Liver (tissue), 8 donors: ENCODE measurements at regions not wholly inside any gene's neighbourhood (a gene's known extent, or its start where the extent isn't known, plus 50 kb on each side); places are given as distances from the start of the nearest gene placed in this dataset.
"Not testable (repeated sequence)": the region's sequence is repeated elsewhere in the genome, so short reads cannot be mapped to it uniquely, and the experiment has no call there.

Experiments used
- DNase-seq: peaks from one replicate; pipeline ENCODE4 v3.0.0-alpha.2; 2017; ENCODE audit warnings: low spot score
- H3K27ac ChIP-seq, 2 donors: one replicate each; pipeline ENCODE4 v1.7.0; 2013; ENCODE audit warnings: inconsistent platforms in 2 of 2, low read length in 2 of 2, control low read depth in 1 of 2, low read depth in 1 of 2, mild to moderate bottlenecking in 1 of 2
- H3K27me3 ChIP-seq, 4 donors: one replicate each; pipeline versions ENCODE4 v1.6.1 to v1.7.0; 2013; ENCODE audit warnings: low read length in 3 of 4, inconsistent platforms in 1 of 4, mild to moderate bottlenecking in 1 of 4, moderate library complexity in 1 of 4; ENCODE audit not compliant: control insufficient read depth in 4 of 4, insufficient read depth in 4 of 4
- H3K36me3 ChIP-seq, 4 donors: one replicate each; pipeline versions ENCODE4 v1.6.1 to v1.7.0; 2013; ENCODE audit warnings: low read length in 3 of 4, mild to moderate bottlenecking in 3 of 4, low read depth in 1 of 4, moderate library complexity in 1 of 4; ENCODE audit not compliant: control insufficient read depth in 4 of 4, insufficient read depth in 3 of 4
- H3K4me1 ChIP-seq, 4 donors: one replicate each; pipeline versions ENCODE4 v1.6.1 to v1.7.0; 2013; ENCODE audit warnings: low read length in 3 of 4, mild to moderate bottlenecking in 3 of 4, moderate library complexity in 1 of 4; ENCODE audit not compliant: control insufficient read depth in 4 of 4, insufficient read depth in 4 of 4
- H3K4me3 ChIP-seq, 3 donors: one replicate each; pipeline versions ENCODE4 v1.6.1 to v1.7.0; 2013; ENCODE audit warnings: low read length in 3 of 3, control low read depth in 1 of 3, low read depth in 1 of 3, mild to moderate bottlenecking in 1 of 3
- H3K9ac ChIP-seq, 2 donors: one replicate each; pipeline ENCODE4 v1.7.0; 2013; ENCODE audit warnings: low read length in 2 of 2, mild to moderate bottlenecking in 2 of 2, moderate library complexity in 2 of 2, control low read depth in 1 of 2, low read depth in 1 of 2
- H3K9me3 ChIP-seq, 4 donors: one replicate each; pipeline versions ENCODE4 v1.6.1 to v1.7.0; 2013; ENCODE audit warnings: low read length in 3 of 4; ENCODE audit not compliant: control insufficient read depth in 4 of 4
- CTCF ChIP-seq: fragments of 150-350 bp; IDR thresholded peaks from 2 replicates; pipeline ENCODE4 v1.5.1; 2017; ENCODE audit warnings: improper control_type of control experiment, low read depth, low read length; ENCODE audit not compliant: missing input control
- FOXA1 ChIP-seq: IDR thresholded peaks from 2 replicates; pipeline ENCODE4 v1.6.1; 2016; ENCODE audit warnings: antibody characterized with exemption
- GABPA ChIP-seq, 2 donors: IDR thresholded peaks in 1 of 2; conservative IDR thresholded peaks in 1 of 2; 2 replicates each; pipeline ENCODE4 v1.6.1; 2016; ENCODE audit warnings: antibody characterized with exemption in 2 of 2, mild to moderate bottlenecking in 1 of 2, moderate library complexity in 1 of 2
- HNF4A ChIP-seq, 2 donors: conservative IDR thresholded peaks; 2 replicates each; pipeline ENCODE4 v1.6.1; 2016; ENCODE audit warnings: antibody characterized with exemption in 2 of 2, mild to moderate bottlenecking in 2 of 2
- JUND ChIP-seq, 2 donors: IDR thresholded peaks; 2 replicates each; pipeline ENCODE4 v1.6.1; 2016; ENCODE audit warnings: antibody characterized with exemption in 2 of 2
- NR2F2 ChIP-seq: IDR thresholded peaks from 2 replicates; pipeline ENCODE4 v1.6.1; 2016; ENCODE audit warnings: antibody characterized with exemption
- RAD21 ChIP-seq, 2 donors: IDR thresholded peaks; 2 replicates each; pipeline ENCODE4 v1.6.1; 2016; ENCODE audit warnings: antibody characterized with exemption in 2 of 2, mild to moderate bottlenecking in 2 of 2
- REST ChIP-seq: IDR thresholded peaks from 2 replicates; pipeline ENCODE4 v1.6.1; 2016; ENCODE audit warnings: antibody characterized with exemption, mild to moderate bottlenecking
- RXRA ChIP-seq, 2 donors: IDR thresholded peaks; 2 replicates each; pipeline ENCODE4 v1.6.1; 2017 to 2018; ENCODE audit warnings: antibody characterized with exemption in 2 of 2, mild to moderate bottlenecking in 1 of 2
- SP1 ChIP-seq: IDR thresholded peaks from 2 replicates; pipeline ENCODE4 v1.6.1; 2018; ENCODE audit warnings: antibody characterized with exemption, mild to moderate bottlenecking
- TAF1 ChIP-seq: conservative IDR thresholded peaks from 2 replicates; pipeline ENCODE4 v1.6.1; 2016; ENCODE audit warnings: antibody characterized with exemption, mild to moderate bottlenecking
- WGBS: extraction: QIAGEN DNeasy Blood & Tissue Kit; methylation state at CpG from one replicate; pipeline ENCODE4 v1.1.7; 2013; 5-methylcytosine and 5-hydroxymethylcytosine counted together
- TF ChIP-seq, protein P1 (sequence below): IDR thresholded peaks from 2 replicates; pipeline ENCODE4 v1.6.1; 2016; ENCODE audit warnings: antibody characterized with exemption
- TF ChIP-seq, protein P2 (sequence below): IDR thresholded peaks from 2 replicates; pipeline ENCODE4 v1.6.1; 2016; ENCODE audit warnings: antibody characterized with exemption
- donor health status: healthy.
- donor health status: healthy.
- donor health status: healthy.
- donor health status: healthy.
- donor health status: healthy.

DNA sequence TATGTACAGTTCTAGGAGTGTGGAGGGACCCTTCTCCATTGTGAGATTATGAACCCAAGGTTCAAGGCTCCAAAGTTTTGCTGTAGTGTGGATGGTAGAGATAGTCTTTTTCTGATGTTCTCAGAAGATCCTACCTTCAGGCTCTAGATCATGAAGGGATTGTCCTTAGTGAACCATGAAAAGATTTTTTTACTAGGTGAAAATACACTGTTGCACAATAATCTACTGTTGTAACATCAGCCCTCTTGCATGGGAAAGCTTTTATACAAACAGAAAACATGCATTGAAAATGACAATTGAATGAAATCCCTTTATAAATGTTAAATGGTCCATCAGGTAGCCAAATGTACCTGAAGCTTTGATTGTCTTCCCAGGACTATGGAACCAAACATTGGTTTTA is 177.8 kb downstream of the FAM76B start:
- Histone ChIP-seq H3K9ac (no peak overlapping the region), H3K4me3 (no peak overlapping the region), H3K4me1 (peaks cover 0 to 6% (median 0%) of the 10 kb centered on the region in 4 donors), H3K9me3 (no peaks in the 10 kb centered on the region), H3K36me3 (no peaks in the 10 kb centered on the region), H3K27ac (no peak overlapping the region), H3K27me3 (no peaks in the 10 kb centered on the region)
- TF ChIP-seq RXRA (IDR thresholded peaks at IDR 0.05): peak; percentile 57 to 69
- TF ChIP-seq SP1: peak; percentile 24
- no peak for TF ChIP-seq CTCF
- TF ChIP-seq, protein P1, sequence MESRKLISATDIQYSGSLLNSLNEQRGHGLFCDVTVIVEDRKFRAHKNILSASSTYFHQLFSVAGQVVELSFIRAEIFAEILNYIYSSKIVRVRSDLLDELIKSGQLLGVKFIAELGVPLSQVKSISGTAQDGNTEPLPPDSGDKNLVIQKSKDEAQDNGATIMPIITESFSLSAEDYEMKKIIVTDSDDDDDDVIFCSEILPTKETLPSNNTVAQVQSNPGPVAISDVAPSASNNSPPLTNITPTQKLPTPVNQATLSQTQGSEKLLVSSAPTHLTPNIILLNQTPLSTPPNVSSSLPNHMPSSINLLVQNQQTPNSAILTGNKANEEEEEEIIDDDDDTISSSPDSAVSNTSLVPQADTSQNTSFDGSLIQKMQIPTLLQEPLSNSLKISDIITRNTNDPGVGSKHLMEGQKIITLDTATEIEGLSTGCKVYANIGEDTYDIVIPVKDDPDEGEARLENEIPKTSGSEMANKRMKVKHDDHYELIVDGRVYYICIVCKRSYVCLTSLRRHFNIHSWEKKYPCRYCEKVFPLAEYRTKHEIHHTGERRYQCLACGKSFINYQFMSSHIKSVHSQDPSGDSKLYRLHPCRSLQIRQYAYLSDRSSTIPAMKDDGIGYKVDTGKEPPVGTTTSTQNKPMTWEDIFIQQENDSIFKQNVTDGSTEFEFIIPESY: no peak
- TF ChIP-seq HNF4A (conservative IDR thresholded peaks at IDR 0.05): peak; percentile 21 to 41
- TF ChIP-seq RAD21 (IDR thresholded peaks at IDR 0.05): peak in 1 of 2 donors; percentile 10
- TF ChIP-seq NR2F2: no peak
- no peak for TF ChIP-seq FOXA1
- DNase-seq: no peak

DNA sequence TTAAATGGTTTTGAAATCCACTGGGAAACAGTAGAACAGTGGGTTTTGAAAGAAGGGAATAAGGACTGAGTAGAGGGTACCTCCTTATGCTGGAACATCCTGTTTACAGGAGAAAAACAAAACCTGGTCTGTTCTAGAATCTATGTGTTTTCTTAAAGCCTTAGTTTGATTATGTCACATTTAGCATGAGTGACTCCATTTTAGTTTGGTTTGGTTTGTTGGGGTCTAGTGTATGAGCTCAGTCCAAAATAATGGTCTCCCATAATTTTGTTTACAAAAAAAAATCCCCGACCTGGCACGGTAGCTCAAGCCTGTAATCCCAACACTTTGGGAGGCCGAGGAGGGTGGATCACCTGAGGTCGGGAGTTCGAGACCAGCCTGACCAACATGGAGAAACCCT is 179.4 kb downstream of the FAM76B start:
- H3K4me3 ChIP-seq, DNase-seq, H3K4me1 ChIP-seq, H3K9ac ChIP-seq, H3K9me3 ChIP-seq, H3K27me3 ChIP-seq, H3K27ac ChIP-seq, H3K36me3 ChIP-seq: not testable (repeated sequence)
- 97% methylated on average over 5 of the region's 5 CpGs for WGBS

DNA sequence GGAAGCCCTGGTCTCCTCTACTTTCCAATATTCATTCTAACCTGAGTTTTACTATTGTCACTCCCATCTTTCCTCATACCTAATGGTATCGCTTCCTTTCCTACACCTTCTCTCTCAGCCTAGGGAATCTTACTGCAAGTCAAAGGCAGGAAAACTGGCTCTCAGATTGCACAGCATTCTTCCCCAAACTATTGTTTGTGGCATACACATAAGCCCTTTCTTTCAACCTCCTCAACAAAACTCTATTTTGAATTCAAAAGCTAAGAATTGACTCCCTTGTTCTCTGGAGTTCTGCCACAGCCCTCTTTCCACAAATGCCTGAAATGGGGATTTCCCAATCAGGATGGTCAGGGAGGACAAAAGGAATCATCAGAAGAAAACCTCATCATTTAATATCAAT is 181.5 kb downstream of the FAM76B start:
- TF ChIP-seq JUND (IDR thresholded peaks at IDR 0.05): no peak
- TF ChIP-seq, protein P2, sequence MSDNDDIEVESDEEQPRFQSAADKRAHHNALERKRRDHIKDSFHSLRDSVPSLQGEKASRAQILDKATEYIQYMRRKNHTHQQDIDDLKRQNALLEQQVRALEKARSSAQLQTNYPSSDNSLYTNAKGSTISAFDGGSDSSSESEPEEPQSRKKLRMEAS: no peak
- H3K27me3 ChIP-seq: no peaks in the 10 kb centered on the region
- peaks cover 0 to 6% (median 0%) of the 10 kb centered on the region in 4 donors for H3K4me1 ChIP-seq
- H3K36me3 ChIP-seq: no peaks in the 10 kb centered on the region
- no peak for DNase-seq
- no peaks in the 10 kb centered on the region for H3K9me3 ChIP-seq
- 100% methylated on average over 1 of the region's 1 CpG for WGBS
- no peak overlapping the region for H3K9ac ChIP-seq
- H3K27ac ChIP-seq: no peak overlapping the region
- no peak overlapping the region for H3K4me3 ChIP-seq

- H3K27ac ChIP-seq: no peak overlapping the region
- no peak overlapping the region for H3K4me3 ChIP-seq
- peaks cover 0 to 3% (median 0%) of the 10 kb centered on the region in 4 donors for H3K4me1 ChIP-seq
- H3K9ac ChIP-seq: no peak overlapping the region
- 94% methylated on average over 3 of the region's 3 CpGs for WGBS
- H3K27me3 ChIP-seq: no peaks in the 10 kb centered on the region
- TF ChIP-seq, protein P1: no peak
- TF ChIP-seq JUND (IDR thresholded peaks at IDR 0.05) (no peak), GABPA (IDR thresholded peaks at IDR 0.05 in 1 of 2, conservative IDR thresholded peaks at IDR 0.05 in 1 of 2) (no peak), FOXA1 (no peak), RAD21 (IDR thresholded peaks at IDR 0.05) (no peak), TAF1 (no peak), REST (no peak)
- TF ChIP-seq, protein P2: no peak
- H3K36me3 ChIP-seq: no peaks in the 10 kb centered on the region
- H3K9me3 ChIP-seq: no peaks in the 10 kb centered on the region
- no peak for DNase-seq
These were observed 182.8 kb downstream of the FAM76B start for GRCh38 chr11:95606824-95607223.
